Bronchial epithelial cell (primary cell): ENCODE measurements at regions not wholly inside any gene's neighbourhood (a gene's known extent, or its start where the extent isn't known, plus 50 kb on each side); places are given as distances from the start of the nearest gene placed in this dataset.

ENCODE experiments used
- DNase-seq: peaks from one replicate; pipeline ENCODE4 v3.0.0-alpha.2; 2010; ENCODE audit warnings: low read depth
- FAIRE-seq: peaks from 2 replicates; lab custom pipeline; 2011; peaks lifted over from hg19 to GRCh38; lab: Jason Lieb, UNC
- H3K27me3 ChIP-seq: 2 replicates; pipeline ENCODE4 v1.5.1; 2011; ENCODE audit warnings: low read length; ENCODE audit not compliant: control insufficient read depth, insufficient read depth
- H3K36me3 ChIP-seq: 2 replicates; pipeline ENCODE4 v1.5.1; 2011; ENCODE audit warnings: low read length; ENCODE audit not compliant: control insufficient read depth, insufficient read depth
- H3K4me3 ChIP-seq: 2 replicates; pipeline ENCODE4 v1.5.1; 2011; ENCODE audit warnings: mild to moderate bottlenecking, low read depth, low read length, control low read depth
- CTCF ChIP-seq: IDR thresholded peaks from 2 replicates; pipeline ENCODE4 v1.5.1; 2011; ENCODE audit warnings: mild to moderate bottlenecking, moderate library complexity, low read length, control low read depth, inconsistent platforms; ENCODE audit not compliant: insufficient read depth, severe bottlenecking

- no peaks in the 10 kb centered on the region for H3K27me3 ChIP-seq
- TF ChIP-seq CTCF = no peak
- no peak overlapping the region for H3K4me3 ChIP-seq
- H3K36me3 ChIP-seq = no peaks in the 10 kb centered on the region
- DNase-seq = no peak
- no peak for FAIRE-seq
Observed at GRCh38 chr5:6058055-6058715, 320.2 kb downstream of the MED10 start.

- FAIRE-seq (no peak), DNase-seq (no peak)
- Histone ChIP-seq H3K4me3 (no peak overlapping the region), H3K27me3 (no peaks in the 10 kb centered on the region), H3K36me3 (no peaks in the 10 kb centered on the region)
- no peak for TF ChIP-seq CTCF
Observed at GRCh38 chr5:6056280-6056679, 322.1 kb downstream of the MED10 start.

- no peak for TF ChIP-seq CTCF
- FAIRE-seq = no peak
- Histone ChIP-seq H3K27me3 (no peaks in the 10 kb centered on the region), H3K36me3 (no peaks in the 10 kb centered on the region), H3K4me3 (no peak overlapping the region)
- no peak for DNase-seq
Observed at GRCh38 chr5:6049662-6050061, 328.7 kb downstream of the MED10 start.

GRCh38 chr5:6048746-6049145, 329.6 kb downstream of the MED10 start:
- DNase-seq = no peak
- no peak for TF ChIP-seq CTCF
- no peak for FAIRE-seq
- Histone ChIP-seq H3K27me3 (no peaks in the 10 kb centered on the region), H3K4me3 (no peak overlapping the region), H3K36me3 (no peaks in the 10 kb centered on the region)

DNA sequence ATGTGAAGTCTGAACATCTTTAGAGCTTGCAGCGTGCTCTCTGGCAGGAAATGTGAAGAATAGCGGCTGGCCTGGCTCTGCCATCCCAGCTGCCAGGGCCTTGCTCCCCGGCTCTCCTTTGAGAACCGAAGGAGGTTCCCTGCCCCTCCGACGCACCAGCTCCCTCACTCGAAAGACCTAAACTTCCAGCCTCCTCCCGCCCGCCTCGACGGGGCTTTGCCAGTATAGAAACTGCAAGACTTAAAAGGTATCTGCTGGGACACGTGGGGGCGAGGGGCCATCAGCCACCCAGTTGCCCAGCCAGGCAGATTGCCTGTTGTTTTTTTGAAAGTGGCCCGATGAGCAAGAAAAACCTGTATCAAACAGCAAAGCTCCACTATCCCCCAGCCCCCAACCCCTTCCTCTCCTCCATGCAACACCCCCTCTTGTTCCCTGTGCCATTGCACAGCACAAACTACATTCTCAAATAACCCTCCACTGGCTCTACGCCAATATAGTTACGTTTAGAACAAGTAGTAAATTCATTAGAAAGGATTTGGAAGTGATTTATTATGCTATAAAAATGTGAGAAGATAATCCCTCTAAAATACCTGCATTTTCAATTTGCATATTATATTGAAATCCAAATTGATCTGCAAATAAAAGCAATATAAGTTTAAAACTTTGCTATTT, 331.9 kb downstream of the MED10 start:
- Histone ChIP-seq H3K36me3 (no peaks in the 10 kb centered on the region), H3K4me3 (no peak overlapping the region), H3K27me3 (no peaks in the 10 kb centered on the region)
- no peak for DNase-seq
- FAIRE-seq = no peak
- TF ChIP-seq CTCF = no peak
